ENCODE measurements at regions not wholly inside any gene's neighbourhood (a gene's known extent, or its start where the extent isn't known, plus 50 kb on each side); places are given as distances from the start of the nearest gene placed in this dataset.

DNA sequence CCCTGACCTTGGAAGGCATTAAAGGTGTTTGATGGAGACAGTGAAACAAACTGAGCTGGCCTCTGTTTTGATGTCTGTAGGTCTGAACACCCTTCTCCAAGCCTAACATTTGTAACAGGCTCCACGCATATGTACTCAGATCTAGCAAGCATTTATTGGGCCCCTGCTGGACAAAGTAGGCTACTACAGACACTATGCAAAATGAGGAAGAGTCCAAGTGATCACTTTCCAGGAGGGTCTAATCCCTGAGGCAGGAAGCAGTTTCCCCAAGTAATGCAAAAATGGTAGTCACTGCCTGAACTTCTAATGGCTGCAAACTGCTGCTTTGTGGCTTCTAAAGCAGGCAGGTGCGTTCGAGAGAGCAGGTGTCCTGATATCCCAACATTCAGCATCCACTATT, 405.8 kb downstream of the MED13L start:
- TF ChIP-seq, protein P1, sequence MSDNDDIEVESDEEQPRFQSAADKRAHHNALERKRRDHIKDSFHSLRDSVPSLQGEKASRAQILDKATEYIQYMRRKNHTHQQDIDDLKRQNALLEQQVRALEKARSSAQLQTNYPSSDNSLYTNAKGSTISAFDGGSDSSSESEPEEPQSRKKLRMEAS (IDR thresholded peaks at IDR 0.05; ENCODE audit: low read depth, low read length) = no peak
- peak; percentile 88 for TF ChIP-seq CTCF (IDR thresholded peaks at IDR 0.05; ENCODE audit: low read depth, low read length)
- TF ChIP-seq POLR2A (IDR thresholded peaks at IDR 0.05; ENCODE audit: extremely low read depth, insufficient read length) = no peak
